HG02623 (cell line): ENCODE measurements at regions not wholly inside any gene's neighbourhood (a gene's known extent, or its start where the extent isn't known, plus 50 kb on each side); places are given as distances from the start of the nearest gene placed in this dataset.

Experiments
- ATAC-seq: cut with Tn5 transposase; IDR thresholded peaks from one replicate; pipeline ENCODE4 v1.9.1; 2021; ENCODE audit warnings: moderate library complexity; ENCODE audit not compliant: unreplicated experiment

- no peak for ATAC-seq
These were observed 489.2 kb downstream of the KDM4C start for GRCh38 chr9:7246917-7247522.

- no peak for ATAC-seq
These were observed 488.3 kb downstream of the KDM4C start for GRCh38 chr9:7245976-7246580.

- no peak for ATAC-seq
These were observed 486.1 kb downstream of the KDM4C start for GRCh38 chr9:7243838-7244237.

- ATAC-seq, result no peak
These were observed 484.4 kb downstream of the KDM4C start for GRCh38 chr9:7242126-7242525.

GRCh38 chr9:7241694-7242093, 483.9 kb downstream of the KDM4C start:
- no peak for ATAC-seq

GRCh38 chr9:7240569-7241311, 483.0 kb downstream of the KDM4C start:
- no peak for ATAC-seq

- no peak for ATAC-seq
These were observed 481.9 kb downstream of the KDM4C start for GRCh38 chr9:7239708-7240107.

- ATAC-seq, result no peak
These were observed 480.5 kb downstream of the KDM4C start for GRCh38 chr9:7238247-7238637.

GRCh38 chr9:7237473-7238246, 479.9 kb downstream of the KDM4C start:
- no peak for ATAC-seq

GRCh38 chr9:7236186-7236585, 478.4 kb downstream of the KDM4C start:
- ATAC-seq, result no peak

GRCh38 chr9:7234144-7234543, 476.4 kb downstream of the KDM4C start:
- no peak for ATAC-seq

GRCh38 chr9:7229571-7229970, 471.8 kb downstream of the KDM4C start:
- no peak for ATAC-seq

- no peak for ATAC-seq
These were observed 471.0 kb downstream of the KDM4C start for GRCh38 chr9:7228726-7229125.

GRCh38 chr9:7227951-7228350, 470.2 kb downstream of the KDM4C start:
- ATAC-seq, result no peak

- no peak for ATAC-seq
These were observed 468.4 kb downstream of the KDM4C start for GRCh38 chr9:7226007-7226640.
